HCT116 (cell line): ENCODE measurements at regions not wholly inside any gene's neighbourhood (a gene's known extent, or its start where the extent isn't known, plus 50 kb on each side); places are given as distances from the start of the nearest gene placed in this dataset.

ENCODE experiments used
- CTCF ChIP-seq, 3 experiments: fragments of 200-600 bp in 1 of 3; sonication (generic) in 1 of 3; IDR thresholded peaks in 2 of 3; conservative IDR thresholded peaks in 1 of 3; 2 replicates each; pipeline ENCODE4 v1.5.1; 2012 to 2017; ENCODE audit warnings: low read depth in 2 of 3, low read length in 2 of 3, antibody characterized with exemption in 1 of 3, borderline replicate concordance in 1 of 3, control low read depth in 1 of 3, mild to moderate bottlenecking in 1 of 3, mixed read lengths in 1 of 3, mixed run types in 1 of 3, moderate library complexity in 1 of 3; ENCODE audit not compliant: insufficient read depth in 1 of 3
- EZH2 ChIP-seq: fragments of 200-600 bp; sonication (generic); IDR thresholded peaks from 2 replicates; pipeline ENCODE4 v1.6.1; 2017; ENCODE audit warnings: antibody characterized with exemption, mixed run types

GRCh38 chr4:111221371-111221770 is 598.5 kb upstream of the PITX2 start:
- TF ChIP-seq EZH2: no peak
- TF ChIP-seq CTCF (IDR thresholded peaks at IDR 0.05 in 2 of 3, conservative IDR thresholded peaks at IDR 0.05 in 1 of 3; ENCODE audit: borderline replicate concordance in 1 of 3, insufficient read depth in 1 of 3, low read depth in 2 of 3, low read length in 2 of 3): no peak
